ENCODE measurements at regions not wholly inside any gene's neighbourhood (a gene's known extent, or its start where the extent isn't known, plus 50 kb on each side); places are given as distances from the start of the nearest gene placed in this dataset.
"Not testable (repeated sequence)": the region's sequence is repeated elsewhere in the genome, so short reads cannot be mapped to it uniquely, and the experiment has no call there.

DNA sequence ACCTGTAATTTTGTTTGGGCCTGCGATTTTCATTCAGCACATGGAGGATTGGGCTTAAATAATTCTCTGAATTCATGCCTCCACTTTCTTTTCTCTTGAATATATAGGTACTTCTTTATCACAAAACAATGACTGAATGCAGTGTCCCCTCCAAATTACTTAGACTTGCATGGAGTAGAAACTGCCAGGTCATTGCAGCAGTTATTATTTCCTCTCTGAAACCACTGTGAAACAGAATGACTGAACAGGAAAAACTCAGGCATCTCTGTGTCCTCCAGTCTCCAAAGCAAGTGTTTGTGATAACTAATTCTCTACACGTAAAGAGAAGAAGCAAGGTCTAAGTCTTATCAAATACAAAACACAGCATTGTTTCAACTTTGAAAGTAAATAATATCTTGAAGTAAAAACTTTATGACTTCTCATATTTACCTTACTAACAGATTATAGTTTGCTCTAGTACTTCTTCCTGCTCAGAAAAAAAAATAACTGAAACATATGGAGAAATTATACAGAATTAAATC is 144.5 kb upstream of the DIAPH2 start:
- FAIRE-seq: peak; percentile 51

DNA sequence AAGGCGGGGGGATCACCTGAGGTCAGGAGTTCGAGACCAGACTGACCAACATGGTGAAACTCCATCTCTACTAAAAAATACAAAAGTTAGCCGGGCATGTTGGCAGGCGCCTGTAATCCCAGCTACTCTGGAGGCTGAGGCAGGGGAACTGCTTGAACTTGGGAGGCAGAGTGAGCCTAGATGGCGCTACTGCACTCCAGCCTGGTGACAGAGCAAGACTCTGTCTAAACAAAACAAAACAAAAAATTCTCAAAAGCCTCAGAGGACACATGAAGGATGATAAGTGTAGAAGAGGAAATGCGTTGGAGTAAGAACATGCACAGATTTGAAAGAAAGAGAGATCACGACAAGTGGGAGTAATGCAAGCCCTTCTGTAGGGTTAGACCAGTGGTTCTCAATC is 138.4 kb upstream of the DIAPH2 start:
- not testable (repeated sequence) for FAIRE-seq

- no peak for FAIRE-seq
Observed at GRCh38 chrX:96551322-96551872, 133.2 kb upstream of the DIAPH2 start.

- FAIRE-seq: no peak
Observed at GRCh38 chrX:96556886-96557285, 127.8 kb upstream of the DIAPH2 start.

DNA sequence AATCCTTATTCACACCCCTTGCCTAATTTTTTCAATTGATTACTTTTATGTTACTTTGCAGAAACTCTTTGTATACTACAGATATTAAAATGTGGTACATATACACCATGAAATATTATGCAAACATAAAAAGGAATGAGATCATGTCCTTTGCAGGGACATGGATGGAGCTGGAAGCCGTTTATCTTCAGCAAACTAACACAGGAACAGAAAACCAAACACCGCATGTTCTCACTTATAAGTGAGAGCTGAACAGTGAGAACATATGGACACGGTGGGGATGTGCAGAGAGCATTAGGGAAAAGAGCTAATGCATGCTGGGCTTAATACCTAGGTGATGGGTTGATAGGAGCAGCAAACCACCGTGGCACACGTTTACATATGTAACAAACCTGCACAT is 123.5 kb upstream of the DIAPH2 start:
- FAIRE-seq: not testable (repeated sequence)

DNA sequence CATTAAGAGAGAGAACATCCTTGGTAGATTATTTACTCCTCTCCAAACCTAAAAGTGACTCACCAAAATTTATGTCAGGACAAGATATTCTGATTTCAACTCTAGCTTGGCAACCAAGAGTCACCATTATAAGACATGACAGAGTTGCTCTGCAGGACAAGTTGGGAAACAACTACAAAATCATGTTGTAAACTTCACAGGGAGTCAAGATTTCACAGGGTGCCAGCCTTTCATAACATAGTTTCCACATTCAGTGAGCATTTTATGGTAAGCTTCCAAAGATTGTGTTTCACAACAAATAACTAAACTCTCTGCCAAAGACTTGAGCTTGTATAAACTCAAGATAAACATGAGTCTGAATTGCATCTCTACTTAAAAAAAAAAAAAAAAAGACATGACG is 121.0 kb upstream of the DIAPH2 start:
- FAIRE-seq: no peak

- no peak for FAIRE-seq
Observed at GRCh38 chrX:96564595-96564994, 120.0 kb upstream of the DIAPH2 start.

- FAIRE-seq: peak; percentile 76
Observed at GRCh38 chrX:96566878-96567277, 117.8 kb upstream of the DIAPH2 start.

DNA sequence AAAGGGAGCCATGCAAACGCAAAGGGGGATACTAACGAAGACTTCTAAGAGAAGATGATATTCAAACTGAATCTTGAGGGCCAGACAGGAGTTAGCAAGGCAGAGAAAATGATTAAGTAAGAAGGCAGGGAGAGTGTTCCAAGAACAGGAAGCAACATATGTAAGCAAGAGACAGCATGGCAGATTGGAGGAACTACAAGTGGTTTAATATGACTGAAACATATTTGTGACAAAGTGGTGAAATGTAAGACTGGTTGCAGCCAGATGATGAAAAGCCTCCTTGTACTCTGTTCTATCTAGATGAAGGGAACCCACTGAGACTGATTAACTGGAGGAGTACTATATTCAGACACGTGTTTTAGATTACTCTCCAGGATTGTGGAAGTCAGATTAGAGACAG is 116.6 kb upstream of the DIAPH2 start:
- FAIRE-seq: no peak

DNA sequence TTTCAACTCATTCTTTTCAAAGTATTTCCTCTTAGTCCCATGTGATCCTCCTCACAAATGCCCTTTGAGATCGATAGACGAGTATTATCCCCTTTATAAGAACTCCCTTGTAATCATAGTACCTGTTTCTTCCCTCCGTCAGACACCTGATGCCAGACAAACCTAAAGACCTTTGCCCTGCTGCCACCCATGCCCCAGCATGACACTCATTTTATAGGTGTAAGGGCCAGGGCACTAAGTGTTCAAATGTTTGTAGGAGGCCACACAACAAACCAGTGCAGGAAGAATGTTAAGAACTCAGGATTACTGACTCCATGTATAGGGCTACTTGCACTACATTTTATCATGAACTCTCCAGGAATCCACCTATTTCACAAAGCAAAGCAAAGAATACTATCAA is 115.6 kb upstream of the DIAPH2 start:
- no peak for FAIRE-seq

DNA sequence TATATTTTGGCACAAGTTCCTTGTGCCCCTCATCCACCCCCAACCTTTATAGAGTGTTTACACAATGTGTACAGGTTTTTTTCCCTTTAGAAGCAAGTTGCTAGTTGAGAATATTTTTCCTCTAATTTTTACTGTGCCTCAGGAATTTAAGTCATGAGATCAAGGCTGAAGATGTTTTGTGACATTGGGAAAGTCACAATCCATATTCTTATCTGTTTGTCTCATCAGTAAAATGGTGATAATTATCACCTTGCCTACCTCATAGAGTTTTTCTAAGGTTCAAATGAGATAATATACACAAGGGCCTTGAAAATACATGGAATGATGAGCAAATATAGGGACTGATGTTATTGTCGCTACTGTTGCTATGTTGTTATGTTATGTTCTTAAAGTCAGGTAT is 109.6 kb upstream of the DIAPH2 start:
- FAIRE-seq: no peak

DNA sequence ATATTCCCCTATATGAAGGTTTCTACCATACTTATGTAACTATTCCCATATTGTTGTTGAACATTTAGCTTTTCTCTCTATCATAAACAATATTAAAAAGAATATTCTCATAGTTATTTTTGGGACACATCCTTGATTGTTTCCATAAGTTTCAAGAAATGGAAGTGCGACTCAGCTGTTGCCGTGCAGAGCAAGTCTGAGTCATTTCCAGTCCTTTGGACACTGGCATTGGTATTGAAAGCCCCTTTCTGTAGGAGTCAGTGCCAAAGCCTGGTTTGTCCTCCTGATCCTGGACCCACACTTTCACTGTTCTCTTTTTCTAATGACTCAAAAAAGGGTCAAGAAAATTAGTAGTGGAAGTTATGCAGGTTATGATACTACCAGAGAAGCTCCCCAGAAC is 108.3 kb upstream of the DIAPH2 start:
- no peak for FAIRE-seq

GRCh38 chrX:96578781-96579180 is 105.9 kb upstream of the DIAPH2 start:
- FAIRE-seq: no peak

GRCh38 chrX:96579252-96579651 is 105.4 kb upstream of the DIAPH2 start:
- FAIRE-seq: no peak

DNA sequence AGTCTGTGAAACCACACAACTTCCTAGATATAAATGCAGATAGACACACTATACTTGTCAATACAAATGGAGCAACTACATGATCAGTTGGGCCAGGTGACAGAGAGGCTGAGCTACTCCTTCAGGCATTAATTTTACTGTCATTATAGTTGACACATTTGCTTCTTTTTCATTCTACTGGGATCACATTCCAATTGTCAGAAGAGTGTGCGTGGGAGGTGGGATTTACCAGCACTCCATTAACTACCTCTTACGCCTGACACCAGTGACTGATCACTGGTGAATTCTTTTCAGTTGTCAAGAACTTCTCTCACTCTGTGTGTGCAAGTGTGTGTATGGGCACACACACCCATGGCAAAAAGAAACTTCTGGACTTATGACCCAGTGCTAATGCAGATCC is 94.2 kb upstream of the DIAPH2 start:
- no peak for FAIRE-seq

DNA sequence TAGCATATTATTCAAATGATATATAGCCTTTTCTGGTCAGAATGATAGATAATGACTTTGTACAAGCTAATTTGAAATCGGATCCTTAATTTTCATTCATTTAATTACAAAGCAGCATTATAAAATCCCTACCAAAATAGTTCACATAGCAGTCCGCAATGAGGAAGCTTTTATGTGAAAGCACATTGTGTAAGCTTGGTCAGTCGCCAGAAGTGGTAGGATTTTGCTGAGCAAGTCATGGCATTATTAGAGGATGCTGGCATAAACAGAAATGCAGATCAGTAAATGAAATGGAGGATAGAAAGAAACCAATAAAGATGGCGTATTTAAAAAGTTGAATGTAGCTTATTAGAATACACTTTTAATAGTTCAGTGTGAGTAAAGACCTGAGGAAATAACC is 93.2 kb upstream of the DIAPH2 start:
- no peak for FAIRE-seq

- FAIRE-seq: not testable (repeated sequence)
Observed at GRCh38 chrX:96597847-96598246, 86.8 kb upstream of the DIAPH2 start.

GRCh38 chrX:96611619-96612362 is 72.9 kb upstream of the DIAPH2 start:
- peak; percentile 51 for FAIRE-seq

- FAIRE-seq: no peak
Observed at GRCh38 chrX:96615448-96615847, 69.2 kb upstream of the DIAPH2 start.

DNA sequence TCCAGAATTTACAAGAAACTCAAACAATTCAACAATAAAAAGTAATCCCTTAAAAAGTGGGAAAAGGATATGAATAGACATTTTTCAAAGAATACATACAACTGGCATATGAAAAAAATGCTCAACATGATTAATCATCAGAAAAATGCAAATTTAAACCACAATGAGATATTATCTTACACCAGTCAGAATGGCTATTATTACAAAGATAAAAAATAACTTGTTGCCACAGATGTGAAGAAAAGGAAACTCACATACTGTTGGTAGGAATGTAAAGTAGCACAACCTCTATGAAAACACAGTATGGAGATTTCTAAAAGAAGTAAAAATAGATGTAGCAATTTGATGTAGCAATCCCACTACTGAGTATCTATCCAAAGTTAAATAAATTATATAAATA is 65.1 kb upstream of the DIAPH2 start:
- no peak for FAIRE-seq

DNA sequence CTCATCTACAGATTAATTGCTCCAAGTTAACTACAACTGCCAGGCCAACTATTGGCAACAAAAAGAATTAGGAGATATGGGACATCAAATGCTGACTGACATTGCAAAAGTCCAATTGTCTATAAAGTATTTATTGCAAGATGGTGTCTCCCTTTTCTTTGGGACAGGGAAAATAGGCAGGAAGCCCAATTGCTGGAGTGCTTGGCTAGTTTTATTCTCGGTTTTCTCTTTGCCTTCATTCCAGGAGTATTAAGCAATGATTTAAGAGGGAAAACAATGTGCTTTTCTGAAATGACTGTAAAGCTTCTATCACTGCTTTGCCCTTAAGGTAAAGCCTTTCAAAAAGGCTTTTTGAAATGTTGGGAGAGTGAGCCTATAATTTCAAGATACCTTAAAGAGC is 62.8 kb upstream of the DIAPH2 start:
- FAIRE-seq: no peak
